Putamen (tissue), 1 donor: ENCODE measurements at regions not wholly inside any gene's neighbourhood (a gene's known extent, or its start where the extent isn't known, plus 50 kb on each side); places are given as distances from the start of the nearest gene placed in this dataset.
"Not testable (repeated sequence)": the region's sequence is repeated elsewhere in the genome, so short reads cannot be mapped to it uniquely, and the experiment has no call there.

Experiments used
- DNase-seq: peaks from one replicate; pipeline ENCODE4 v3.0.0-alpha.2; 2016; ENCODE audit warnings: low spot score

GRCh38 chr5:40137223-40137622 is 542.5 kb upstream of the PTGER4 start:
- DNase-seq: no peak

DNA sequence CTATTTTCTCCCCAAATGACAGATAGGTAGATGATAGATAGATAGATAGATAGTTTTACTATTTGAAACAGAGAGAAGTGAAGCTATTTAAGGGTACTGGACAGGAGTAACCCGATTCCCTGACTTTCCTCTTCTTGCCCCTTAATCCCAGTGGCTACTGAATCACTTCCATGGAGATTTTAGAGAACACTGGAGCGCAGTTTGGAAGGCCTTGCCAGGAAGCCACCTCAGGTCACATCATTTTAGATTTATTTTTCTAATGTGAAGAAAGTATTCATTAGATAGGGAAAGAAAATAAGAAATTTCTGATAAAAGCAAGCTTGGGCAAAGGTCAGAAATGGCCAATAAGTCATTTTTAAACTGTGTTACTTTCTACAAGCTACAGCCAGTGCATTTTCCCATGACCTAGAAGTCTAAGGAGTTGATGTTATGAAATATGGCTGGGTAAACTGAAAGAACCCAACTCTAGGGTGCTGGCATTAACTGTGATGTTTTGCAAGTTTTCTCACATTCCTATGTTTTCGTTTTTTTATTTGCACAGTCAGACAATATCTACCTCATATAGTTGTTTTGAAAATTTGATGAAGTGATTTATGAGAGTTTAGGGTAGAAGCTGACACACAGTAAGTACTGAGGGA is 544.7 kb upstream of the PTGER4 start:
- DNase-seq: no peak

DNA sequence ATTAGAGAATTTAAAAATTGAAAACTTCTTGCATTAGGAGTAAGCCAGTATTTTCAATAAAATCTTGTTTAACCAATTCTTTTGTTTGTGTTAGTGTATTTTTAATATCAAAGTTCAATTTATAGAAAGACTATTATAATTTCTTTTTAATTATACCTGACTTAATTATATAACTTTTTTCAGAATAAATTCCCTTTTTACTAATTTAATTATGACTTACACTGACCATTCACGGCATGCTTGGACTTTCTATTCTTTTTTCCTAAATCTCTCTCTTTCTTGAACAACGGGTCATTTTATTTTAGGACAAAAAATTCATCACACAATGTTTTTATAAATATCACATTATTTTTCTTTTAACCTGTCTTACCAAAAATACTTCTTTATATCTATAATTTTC is 555.3 kb upstream of the PTGER4 start:
- no peak for DNase-seq

- DNase-seq: no peak
Measured at GRCh38 chr5:40121236-40121635, 558.5 kb upstream of the PTGER4 start.

DNA sequence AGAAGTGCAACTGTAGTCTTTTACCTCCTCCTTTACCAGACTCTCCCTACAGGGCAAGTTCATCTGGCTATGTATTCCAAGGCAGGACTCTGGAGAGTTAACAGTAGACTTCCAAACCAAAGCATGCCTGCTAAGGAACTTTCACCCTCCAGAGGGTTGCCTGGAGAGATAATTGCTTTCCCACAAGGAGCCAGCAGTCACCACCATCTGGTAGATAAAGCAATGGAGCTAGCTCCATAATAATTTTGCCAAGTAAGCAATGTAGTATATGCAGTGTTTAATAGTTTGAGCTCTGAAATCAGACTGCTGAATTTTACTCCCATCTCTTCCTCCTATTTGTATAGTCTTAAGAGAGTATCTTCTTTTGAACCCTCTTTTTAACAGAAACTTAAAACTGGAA is 566.8 kb upstream of the PTGER4 start:
- DNase-seq: no peak

DNA sequence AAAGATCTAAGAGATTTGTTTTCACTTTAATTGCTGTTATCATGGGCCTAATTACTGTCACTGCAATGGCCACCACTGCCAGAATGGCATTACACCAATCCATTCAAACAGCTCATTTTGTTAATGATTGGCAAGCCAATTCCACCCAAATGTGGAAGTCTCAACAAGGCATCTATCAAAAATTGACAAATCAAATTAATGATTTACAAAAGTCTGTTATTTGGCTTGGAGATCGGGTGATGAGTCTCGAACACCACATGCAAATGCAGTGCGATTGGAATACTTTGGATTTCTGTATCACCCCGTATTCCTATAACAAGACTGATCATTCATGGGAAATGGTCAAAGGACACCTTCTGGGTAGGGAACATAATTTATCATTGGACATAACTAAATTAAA is 568.7 kb upstream of the PTGER4 start:
- DNase-seq: not testable (repeated sequence)

DNA sequence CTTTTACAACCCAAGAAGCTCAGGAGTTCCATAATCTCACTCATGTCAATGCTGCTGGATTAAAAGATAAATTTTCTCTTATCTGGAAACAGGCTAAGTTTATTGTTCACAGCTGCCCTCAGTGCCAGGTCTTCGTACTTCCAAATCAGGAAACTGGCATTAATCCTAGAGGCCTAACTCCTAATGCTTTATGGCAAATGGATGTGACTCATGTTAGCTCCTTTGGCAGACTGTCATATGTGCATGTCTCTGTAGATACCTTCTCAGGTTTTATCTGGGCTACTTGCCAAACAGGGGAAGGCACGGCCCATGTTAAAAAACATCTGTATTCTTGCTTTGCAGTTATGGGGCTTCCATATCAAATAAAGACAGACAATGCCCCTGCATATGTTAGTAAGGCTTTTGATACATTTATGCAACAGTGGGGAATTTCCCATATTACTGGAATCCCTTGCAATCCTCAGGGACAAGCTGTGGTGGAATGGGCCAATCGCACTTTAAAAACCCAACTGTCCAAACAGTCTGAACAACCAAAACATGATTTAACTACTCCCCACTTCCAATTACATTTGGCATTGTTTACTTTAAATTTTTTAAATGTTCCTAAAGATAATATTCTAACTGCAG is 570.8 kb upstream of the PTGER4 start:
- DNase-seq: not testable (repeated sequence)

DNA sequence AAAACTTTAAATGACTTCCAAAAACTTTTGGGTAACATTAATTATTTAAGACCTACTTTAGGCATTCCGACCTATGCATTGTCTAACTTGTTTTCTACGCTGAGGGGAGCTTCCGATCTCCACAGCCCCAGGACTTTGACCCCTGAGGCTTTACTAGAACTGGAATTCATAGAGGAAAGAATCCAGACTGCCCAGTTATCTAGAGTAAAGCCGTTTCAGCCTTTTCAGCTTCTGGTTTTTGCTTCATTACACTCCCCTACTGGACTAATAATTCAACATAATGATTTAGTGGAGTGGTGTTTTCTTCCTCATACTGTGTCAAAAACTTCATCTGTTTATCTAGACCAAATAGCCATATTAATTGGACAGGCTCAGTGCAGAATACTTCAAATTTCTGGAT is 571.9 kb upstream of the PTGER4 start:
- not testable (repeated sequence) for DNase-seq

GRCh38 chr5:40106847-40107246 is 572.9 kb upstream of the PTGER4 start:
- no peak for DNase-seq

GRCh38 chr5:40098313-40098712 is 581.4 kb upstream of the PTGER4 start:
- DNase-seq: no peak

DNA sequence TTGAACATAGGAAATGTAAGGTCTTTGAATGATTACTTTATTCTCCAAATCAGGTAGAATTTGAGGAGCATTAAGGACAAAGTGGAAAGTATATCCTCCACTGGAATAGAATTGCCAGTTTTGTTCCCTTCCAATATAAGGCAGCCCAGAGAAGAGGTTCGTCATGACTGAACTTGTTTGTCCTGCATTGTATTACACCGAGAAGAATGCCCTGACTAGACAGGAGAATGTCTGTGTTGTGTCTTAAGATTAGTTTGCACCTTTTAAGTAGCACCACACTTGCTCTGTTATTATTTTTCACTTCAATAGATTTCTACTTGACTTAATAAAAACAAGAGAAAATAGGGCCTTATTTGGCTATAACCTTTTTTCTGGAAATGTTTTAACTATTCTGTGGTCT is 586.2 kb upstream of the PTGER4 start:
- DNase-seq: no peak

- DNase-seq: no peak
Measured at GRCh38 chr5:40089269-40089668, 590.4 kb upstream of the PTGER4 start.

- DNase-seq: no peak
Measured at GRCh38 chr5:40084614-40085013, 595.1 kb upstream of the PTGER4 start.

DNA sequence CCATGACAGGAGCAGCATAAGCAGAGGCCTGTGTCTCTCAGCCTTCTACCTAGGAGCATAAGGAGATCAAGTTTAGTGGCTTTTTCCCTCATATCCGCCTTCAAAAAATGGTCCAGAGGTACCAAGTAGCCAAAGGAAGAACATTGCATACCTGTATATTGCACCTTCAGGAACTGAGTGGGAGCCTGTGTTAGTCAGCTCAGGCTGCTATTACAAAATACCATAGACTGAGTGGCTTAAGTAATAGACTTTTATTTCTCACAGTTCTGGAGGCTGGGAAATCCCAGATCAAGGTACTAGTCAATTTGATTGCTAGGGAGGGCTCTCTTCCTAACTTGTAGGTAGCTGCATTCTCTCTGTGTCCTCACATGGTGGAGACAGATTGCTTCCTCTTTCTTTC is 597.4 kb upstream of the PTGER4 start:
- DNase-seq: no peak

DNA sequence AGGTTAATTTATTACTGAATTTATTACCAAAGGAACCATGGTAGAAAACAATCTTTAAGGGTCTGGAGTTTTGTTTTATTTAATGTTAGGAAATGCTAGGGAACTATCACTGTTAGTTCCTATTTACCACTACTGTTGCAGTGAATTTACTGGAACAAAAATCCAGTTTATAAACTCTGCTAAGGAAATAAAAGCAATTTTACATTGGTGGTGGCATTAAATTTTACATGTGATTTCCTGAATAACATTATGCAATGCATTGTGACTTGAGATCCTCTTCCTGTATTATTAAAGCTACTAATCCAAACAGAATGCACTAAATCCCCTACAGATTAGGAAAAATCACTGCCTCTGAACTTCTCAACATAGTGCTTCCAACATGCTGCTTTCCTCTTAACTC is 599.5 kb upstream of the PTGER4 start:
- no peak for DNase-seq

DNA sequence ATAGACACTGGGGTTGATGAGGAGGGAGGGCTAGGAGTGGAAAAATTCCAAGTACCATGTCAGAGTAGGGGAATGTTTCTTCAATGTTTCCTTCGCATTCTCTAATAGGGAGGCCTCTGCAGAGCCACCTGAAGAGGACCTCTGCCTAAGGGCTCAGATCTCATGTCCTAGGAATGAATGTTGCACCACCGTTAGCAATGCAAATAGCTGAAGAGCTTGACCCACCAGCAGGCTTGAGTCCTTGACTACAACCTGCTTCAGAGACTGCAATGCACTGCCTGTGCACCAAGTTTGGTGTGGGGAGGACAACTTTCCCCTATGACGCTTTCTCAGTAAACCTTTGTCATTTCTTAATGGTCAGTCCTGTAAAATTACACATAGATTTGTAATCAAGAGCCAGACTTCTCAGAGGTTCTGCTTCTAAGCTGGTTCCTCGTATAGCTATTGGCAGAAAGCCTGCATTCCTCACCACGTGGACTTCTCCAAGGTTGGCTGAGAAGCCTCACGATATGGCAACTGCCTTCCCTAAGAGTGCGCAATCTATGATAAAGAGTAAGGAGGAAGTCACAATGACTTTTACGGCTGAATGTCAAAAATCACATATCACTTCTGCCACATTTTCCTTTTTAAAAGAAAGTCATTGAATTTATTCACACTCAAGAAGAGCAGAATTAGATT is 600.7 kb upstream of the PTGER4 start:
- DNase-seq: no peak

GRCh38 chr5:40074826-40075225 is 604.9 kb upstream of the PTGER4 start:
- no peak for DNase-seq

DNA sequence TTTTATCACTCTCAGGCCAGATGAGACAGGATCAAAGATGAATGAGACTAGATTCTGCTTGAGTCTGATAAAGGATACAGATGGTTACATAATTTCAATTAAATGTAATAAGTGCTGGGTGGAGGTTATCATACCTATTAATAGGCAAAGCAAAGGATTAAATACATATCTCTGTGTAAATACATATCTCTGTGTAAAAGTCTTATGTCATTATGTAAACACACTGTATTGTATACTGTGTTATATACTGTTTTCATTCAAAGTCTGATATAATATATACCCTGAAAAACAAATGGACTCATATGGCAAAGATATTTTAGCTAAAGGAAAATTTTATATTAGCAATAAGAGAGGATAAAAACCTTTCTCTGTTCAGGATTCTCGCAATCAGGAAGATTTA is 605.8 kb upstream of the PTGER4 start:
- no peak for DNase-seq

DNA sequence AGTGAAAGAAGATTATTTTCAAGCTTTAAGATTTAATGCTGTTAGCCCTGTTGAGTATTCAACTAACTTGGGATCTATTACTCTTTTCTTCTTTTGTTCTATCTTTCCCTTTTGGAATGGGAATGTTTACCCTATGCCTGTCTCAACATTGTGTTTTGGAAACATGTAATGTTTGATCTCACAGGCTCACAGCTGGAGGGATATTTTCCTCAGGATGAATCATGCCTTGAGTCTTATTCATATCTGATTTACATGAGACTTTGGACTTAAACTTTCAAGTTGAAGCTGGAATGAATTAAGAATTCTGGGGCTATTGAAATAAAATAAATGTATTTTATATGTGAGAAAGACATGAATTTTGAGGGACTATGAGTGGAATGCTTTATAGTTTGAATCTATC is 607.8 kb upstream of the PTGER4 start:
- DNase-seq: no peak

DNA sequence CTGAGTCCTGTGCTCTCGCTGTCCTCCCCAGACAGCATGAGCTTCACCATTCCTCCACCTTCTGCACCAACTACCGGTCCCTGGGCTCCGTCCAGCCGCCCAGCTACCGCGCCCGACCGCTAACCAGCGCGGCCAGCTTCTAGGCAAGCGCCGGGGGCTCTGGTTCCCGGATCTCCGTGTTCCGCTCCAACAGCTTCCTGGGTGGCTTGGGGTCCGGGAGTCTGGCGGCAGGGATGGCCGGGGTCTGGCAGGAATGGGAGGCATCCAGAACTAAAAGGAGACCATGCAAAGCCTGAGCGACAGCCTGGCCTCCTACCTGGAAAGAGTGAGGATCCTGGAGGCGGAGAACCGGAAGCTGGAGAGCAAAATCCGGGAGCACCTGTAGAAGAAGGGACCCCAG is 613.1 kb upstream of the PTGER4 start:
- no peak for DNase-seq

DNA sequence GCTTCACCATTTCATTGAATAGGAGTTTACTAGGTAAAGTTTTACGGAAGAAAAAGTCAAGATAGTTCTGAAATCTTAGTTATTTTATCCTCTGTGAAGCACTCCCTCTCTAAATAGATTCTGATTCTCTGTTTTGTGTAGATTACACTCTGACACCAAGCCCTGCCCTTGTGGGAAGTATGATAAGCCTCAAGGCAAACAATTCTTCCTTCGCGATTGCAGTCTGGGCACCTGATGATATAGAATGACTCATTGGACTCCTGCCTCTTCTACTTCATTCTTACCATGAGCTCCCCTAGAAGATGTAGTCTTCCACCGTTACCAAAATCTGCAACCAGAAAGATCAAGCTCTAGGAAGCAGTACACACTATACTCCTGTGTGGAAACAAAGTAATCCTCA is 626.9 kb upstream of the PTGER4 start:
- DNase-seq: no peak

- no peak for DNase-seq
Measured at GRCh38 chr5:40046792-40047191, 622.0 kb upstream of the DAB2 start.

- no peak for DNase-seq
Measured at GRCh38 chr5:40045429-40045828, 620.6 kb upstream of the DAB2 start.

- DNase-seq: no peak
Measured at GRCh38 chr5:40043916-40044315, 619.1 kb upstream of the DAB2 start.
